Large intestine (tissue), 3 donors: ENCODE measurements at regions not wholly inside any gene's neighbourhood (a gene's known extent, or its start where the extent isn't known, plus 50 kb on each side); places are given as distances from the start of the nearest gene placed in this dataset.

Experiments
- DNase-seq, 2 donors: peaks; one replicate each; pipeline versions ENCODE4 v3.0.0 to v3.0.0-alpha.2; 2013
- H3K27ac ChIP-seq: one replicate; pipeline ENCODE4 v1.5.1; 2013; ENCODE audit warnings: low read length
- H3K27me3 ChIP-seq: 2 replicates; pipeline ENCODE4 v1.6.1; 2013; ENCODE audit warnings: low read length; ENCODE audit not compliant: control insufficient read depth, insufficient read depth
- H3K36me3 ChIP-seq: 2 replicates; pipeline ENCODE4 v1.6.1; 2013; ENCODE audit warnings: low read length; ENCODE audit not compliant: control insufficient read depth, insufficient read depth
- H3K4me1 ChIP-seq: one replicate; pipeline ENCODE4 v1.6.1; 2013; ENCODE audit warnings: low read length; ENCODE audit not compliant: control insufficient read depth, insufficient read depth
- H3K4me3 ChIP-seq: one replicate; pipeline ENCODE4 v1.5.1; 2013; ENCODE audit warnings: low read length
- H3K9me3 ChIP-seq: one replicate; pipeline ENCODE4 v1.6.1; 2013; ENCODE audit warnings: mild to moderate bottlenecking, low read depth, low read length, moderate library complexity; ENCODE audit not compliant: control insufficient read depth
- WGBS: methylation state at CpG from one replicate; pipeline ENCODE4 v1.1.5; 2013; ENCODE audit warnings: low lambda C conversion rate; ENCODE audit not compliant: insufficient coverage; 5-methylcytosine and 5-hydroxymethylcytosine counted together

- no peak for DNase-seq
- no peak overlapping the region for H3K4me3 ChIP-seq
- peaks cover 3% of the 10 kb centered on the region for H3K9me3 ChIP-seq
- no peaks in the 10 kb centered on the region for H3K36me3 ChIP-seq
- no peaks in the 10 kb centered on the region for H3K27me3 ChIP-seq
- H3K4me1 ChIP-seq = no peaks in the 10 kb centered on the region
- WGBS = 100% methylated on average over 1 of the region's 2 CpGs
- H3K27ac ChIP-seq = no peak overlapping the region
Measured at GRCh38 chr4:125677665-125678307, 363.0 kb downstream of the FAT4 start.

- no peak for DNase-seq
- H3K4me3 ChIP-seq = no peak overlapping the region
- no peaks in the 10 kb centered on the region for H3K36me3 ChIP-seq
- H3K27me3 ChIP-seq = no peaks in the 10 kb centered on the region
- no peak overlapping the region for H3K27ac ChIP-seq
- peaks cover 3% of the 10 kb centered on the region for H3K9me3 ChIP-seq
- no peaks in the 10 kb centered on the region for H3K4me1 ChIP-seq
Measured at GRCh38 chr4:125679989-125680388, 365.2 kb downstream of the FAT4 start.

- Histone ChIP-seq H3K4me1 (no peaks in the 10 kb centered on the region), H3K4me3 (no peak overlapping the region), H3K27ac (no peak overlapping the region), H3K27me3 (no peaks in the 10 kb centered on the region), H3K36me3 (no peaks in the 10 kb centered on the region), H3K9me3 (peaks cover 1% of the 10 kb centered on the region)
- WGBS = no CpG with 5 or more reads among the region's 1 CpG
- no peak for DNase-seq
Measured at GRCh38 chr4:125681240-125681639, 366.5 kb downstream of the FAT4 start.

GRCh38 chr4:125682730-125683129 is 368.0 kb downstream of the FAT4 start:
- WGBS = no CpG with 5 or more reads among the region's 18 CpGs
- H3K36me3 ChIP-seq = no peaks in the 10 kb centered on the region

GRCh38 chr4:125688841-125689240 is 374.1 kb downstream of the FAT4 start:
- Histone ChIP-seq H3K9me3 (no peaks in the 10 kb centered on the region), H3K4me1 (no peaks in the 10 kb centered on the region), H3K36me3 (no peaks in the 10 kb centered on the region), H3K27ac (no peak overlapping the region), H3K4me3 (no peak overlapping the region), H3K27me3 (no peaks in the 10 kb centered on the region)
- WGBS = 70% methylated on average over 2 of the region's 3 CpGs
- no peak for DNase-seq

More at GRCh38 chr4:125682730-125683129, 368.0 kb downstream of the FAT4 start:
- Histone ChIP-seq H3K4me3 (no peak overlapping the region), H3K9me3 (no peaks in the 10 kb centered on the region), H3K27ac (no peak overlapping the region), H3K4me1 (no peaks in the 10 kb centered on the region), H3K27me3 (no peaks in the 10 kb centered on the region)
- DNase-seq = no peak

GRCh38 chr4:125689805-125690204 is 375.1 kb downstream of the FAT4 start:
- no peak overlapping the region for H3K4me3 ChIP-seq
- no peaks in the 10 kb centered on the region for H3K36me3 ChIP-seq
- H3K9me3 ChIP-seq = no peaks in the 10 kb centered on the region
- H3K27me3 ChIP-seq = no peaks in the 10 kb centered on the region
- no peak for DNase-seq
- no peaks in the 10 kb centered on the region for H3K4me1 ChIP-seq
- no peak overlapping the region for H3K27ac ChIP-seq

- no peak for DNase-seq
- Histone ChIP-seq H3K4me1 (no peaks in the 10 kb centered on the region), H3K9me3 (no peaks in the 10 kb centered on the region), H3K27ac (no peak overlapping the region), H3K36me3 (no peaks in the 10 kb centered on the region), H3K4me3 (no peak overlapping the region), H3K27me3 (no peaks in the 10 kb centered on the region)
Measured at GRCh38 chr4:125693228-125693627, 378.5 kb downstream of the FAT4 start.

GRCh38 chr4:125702406-125702805 is 387.7 kb downstream of the FAT4 start:
- Histone ChIP-seq H3K27me3 (no peaks in the 10 kb centered on the region), H3K4me3 (no peak overlapping the region), H3K27ac (no peak overlapping the region)

GRCh38 chr4:125703443-125703842 is 388.7 kb downstream of the FAT4 start:
- H3K27me3 ChIP-seq = no peaks in the 10 kb centered on the region
- no peaks in the 10 kb centered on the region for H3K4me1 ChIP-seq
- no CpG with 5 or more reads among the region's 1 CpG for WGBS
- DNase-seq = no peak
- no peaks in the 10 kb centered on the region for H3K36me3 ChIP-seq
- H3K27ac ChIP-seq = no peak overlapping the region
- no peak overlapping the region for H3K4me3 ChIP-seq
- no peaks in the 10 kb centered on the region for H3K9me3 ChIP-seq

More at GRCh38 chr4:125702406-125702805, 387.7 kb downstream of the FAT4 start:
- no peaks in the 10 kb centered on the region for H3K9me3 ChIP-seq
- no peaks in the 10 kb centered on the region for H3K4me1 ChIP-seq
- no peaks in the 10 kb centered on the region for H3K36me3 ChIP-seq
- DNase-seq = no peak

GRCh38 chr4:125704726-125705125 is 390.0 kb downstream of the FAT4 start:
- WGBS = 62% methylated on average over 3 of the region's 3 CpGs
- no peaks in the 10 kb centered on the region for H3K4me1 ChIP-seq
- no peak for DNase-seq
- H3K27ac ChIP-seq = no peak overlapping the region
- no peaks in the 10 kb centered on the region for H3K9me3 ChIP-seq
- no peaks in the 10 kb centered on the region for H3K27me3 ChIP-seq
- no peak overlapping the region for H3K4me3 ChIP-seq
- H3K36me3 ChIP-seq = no peaks in the 10 kb centered on the region

- no peaks in the 10 kb centered on the region for H3K4me1 ChIP-seq
- DNase-seq = no peak
- no peaks in the 10 kb centered on the region for H3K36me3 ChIP-seq
- H3K4me3 ChIP-seq = no peak overlapping the region
- H3K27ac ChIP-seq = no peak overlapping the region
- 60% methylated on average over 1 of the region's 1 CpG for WGBS
- H3K27me3 ChIP-seq = no peaks in the 10 kb centered on the region
- H3K9me3 ChIP-seq = no peaks in the 10 kb centered on the region
Measured at GRCh38 chr4:125705681-125706080, 390.9 kb downstream of the FAT4 start.
